ENCODE measurements at regions not wholly inside any gene's neighbourhood (a gene's known extent, or its start where the extent isn't known, plus 50 kb on each side); places are given as distances from the start of the nearest gene placed in this dataset.
"Not testable (repeated sequence)": the region's sequence is repeated elsewhere in the genome, so short reads cannot be mapped to it uniquely, and the experiment has no call there.

- DNase-seq (ENCODE audit: low read depth, low spot score): not testable (repeated sequence)
Measured at GRCh38 chr12:131268123-131268522, 314.4 kb downstream of the ADGRD1 start.

GRCh38 chr12:131268571-131268970 lies 314.9 kb downstream of the ADGRD1 start:
- not testable (repeated sequence) for DNase-seq (ENCODE audit: low read depth, low spot score); H3K27ac ChIP-seq

More at GRCh38 chr12:131268123-131268522, 314.4 kb downstream of the ADGRD1 start:
- H3K27ac ChIP-seq: not testable (repeated sequence)

DNA sequence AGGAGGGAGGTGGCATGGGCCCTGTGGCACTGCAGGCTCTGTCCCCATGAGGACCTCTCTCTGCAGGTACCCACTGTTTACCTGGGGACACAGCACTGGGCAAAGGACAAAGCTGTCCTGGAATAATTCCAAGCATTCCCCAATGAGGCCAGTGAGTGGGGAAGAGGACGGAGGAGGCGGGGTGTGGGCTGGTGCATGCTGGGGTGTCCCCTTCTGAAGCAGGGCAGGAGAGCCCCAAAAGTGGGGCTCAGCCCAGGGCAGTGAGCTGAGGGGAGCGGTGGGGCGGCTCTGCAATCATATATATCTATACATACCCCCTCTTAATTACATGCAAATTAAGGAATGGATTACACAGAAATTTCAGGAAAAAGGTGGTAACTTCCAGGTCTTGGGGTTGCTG lies 315.8 kb downstream of the ADGRD1 start:
- no peak overlapping the region for H3K27ac ChIP-seq
- no peak for DNase-seq (ENCODE audit: low read depth, low spot score)

- not testable (repeated sequence) for H3K27ac ChIP-seq; DNase-seq (ENCODE audit: low read depth, low spot score)
Measured at GRCh38 chr12:131269977-131270376, 316.3 kb downstream of the ADGRD1 start.

DNA sequence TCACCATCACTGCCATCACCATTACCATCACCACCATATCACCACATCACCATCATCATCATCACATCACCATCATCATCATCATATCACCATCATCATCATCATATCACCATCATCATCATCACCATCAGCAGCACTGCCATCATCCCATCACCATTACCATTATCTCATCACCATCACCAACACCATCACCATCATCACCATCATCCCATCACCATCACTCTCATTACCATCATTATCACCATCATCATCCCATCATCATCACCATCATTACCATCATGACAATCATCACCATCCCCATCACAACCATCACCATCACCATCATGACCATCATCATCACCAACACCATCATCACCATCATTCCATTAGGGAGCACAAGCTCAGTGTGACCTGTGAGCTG lies 318.0 kb downstream of the ADGRD1 start:
- no peak overlapping the region for H3K27ac ChIP-seq
- DNase-seq (ENCODE audit: low read depth, low spot score): no peak

DNA sequence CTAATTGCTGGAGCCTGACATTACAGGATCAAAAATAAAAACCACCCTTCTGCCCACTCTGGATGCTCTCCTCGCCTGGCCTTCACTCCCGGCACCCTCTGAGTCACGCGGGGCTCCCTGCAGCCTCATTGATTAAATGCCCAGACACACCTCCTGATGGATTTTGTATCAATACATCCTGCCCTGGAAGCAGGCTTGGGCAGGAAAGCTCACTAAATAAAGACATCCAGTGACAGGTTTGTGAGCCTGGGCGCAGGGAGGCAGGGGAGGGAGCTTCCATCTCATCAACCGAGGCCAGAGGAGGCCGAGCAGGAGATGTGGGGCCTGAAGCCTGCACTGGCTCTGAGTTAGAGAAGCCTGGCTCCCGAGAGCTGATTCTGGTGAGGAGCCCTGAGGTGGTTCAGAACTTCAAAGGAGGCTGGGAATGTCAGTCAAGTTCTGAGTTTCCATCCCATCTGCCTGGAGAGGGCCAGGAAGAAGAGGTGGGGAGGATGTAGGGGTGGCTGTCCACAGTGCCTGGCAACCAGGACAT lies 318.6 kb downstream of the ADGRD1 start:
- DNase-seq (ENCODE audit: low read depth, low spot score); H3K27ac ChIP-seq: not testable (repeated sequence)

- no peak overlapping the region for H3K27ac ChIP-seq
- no peak for DNase-seq (ENCODE audit: low read depth, low spot score)
Measured at GRCh38 chr12:131273291-131273845, 319.7 kb downstream of the ADGRD1 start.

- H3K27ac ChIP-seq: no peak overlapping the region
- no peak for DNase-seq (ENCODE audit: low read depth, low spot score)
Measured at GRCh38 chr12:131274061-131274460, 320.4 kb downstream of the ADGRD1 start.

DNA sequence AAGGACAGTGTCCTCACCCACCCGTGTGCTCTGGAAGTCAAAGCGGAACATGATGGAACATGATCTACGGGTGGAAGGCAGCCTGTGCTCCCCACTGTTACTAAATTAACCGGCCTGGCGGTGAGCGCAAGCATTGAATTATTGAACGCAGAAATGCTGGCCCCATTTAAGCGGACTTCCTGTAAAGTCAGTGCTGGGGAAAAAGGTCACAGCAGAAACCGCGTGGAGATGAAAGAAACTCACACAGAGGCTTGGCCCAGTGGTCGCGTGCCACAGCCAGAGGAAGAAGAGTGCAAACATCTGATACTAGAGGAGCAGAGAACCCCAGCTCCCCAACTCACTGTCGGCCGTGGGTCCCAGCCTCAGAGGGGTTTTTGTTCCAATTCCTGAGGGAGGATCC lies 321.2 kb downstream of the ADGRD1 start:
- DNase-seq (ENCODE audit: low read depth, low spot score): no peak
- H3K27ac ChIP-seq: no peak overlapping the region

DNA sequence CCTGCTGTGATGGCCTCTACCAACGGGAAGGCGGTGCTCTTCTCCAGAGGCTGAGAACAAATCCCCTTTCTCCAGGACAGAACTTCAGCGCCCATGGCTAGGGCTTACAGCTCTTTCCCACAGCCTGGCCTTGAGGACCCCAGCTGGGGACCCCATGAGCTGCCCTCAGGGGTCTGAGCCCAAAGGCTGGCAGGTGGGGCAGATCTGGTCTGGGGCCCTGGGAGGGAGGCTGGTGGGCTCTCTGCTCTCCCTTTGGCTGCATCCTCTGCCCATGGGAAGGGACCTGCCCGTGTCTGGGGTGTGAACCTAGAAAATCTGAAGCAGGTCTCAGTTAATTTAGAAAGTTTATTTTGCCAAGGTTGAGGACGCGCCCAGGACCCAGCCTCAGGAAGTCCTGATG lies 322.1 kb downstream of the ADGRD1 start:
- no peak overlapping the region for H3K27ac ChIP-seq
- DNase-seq (ENCODE audit: low read depth, low spot score): no peak

DNA sequence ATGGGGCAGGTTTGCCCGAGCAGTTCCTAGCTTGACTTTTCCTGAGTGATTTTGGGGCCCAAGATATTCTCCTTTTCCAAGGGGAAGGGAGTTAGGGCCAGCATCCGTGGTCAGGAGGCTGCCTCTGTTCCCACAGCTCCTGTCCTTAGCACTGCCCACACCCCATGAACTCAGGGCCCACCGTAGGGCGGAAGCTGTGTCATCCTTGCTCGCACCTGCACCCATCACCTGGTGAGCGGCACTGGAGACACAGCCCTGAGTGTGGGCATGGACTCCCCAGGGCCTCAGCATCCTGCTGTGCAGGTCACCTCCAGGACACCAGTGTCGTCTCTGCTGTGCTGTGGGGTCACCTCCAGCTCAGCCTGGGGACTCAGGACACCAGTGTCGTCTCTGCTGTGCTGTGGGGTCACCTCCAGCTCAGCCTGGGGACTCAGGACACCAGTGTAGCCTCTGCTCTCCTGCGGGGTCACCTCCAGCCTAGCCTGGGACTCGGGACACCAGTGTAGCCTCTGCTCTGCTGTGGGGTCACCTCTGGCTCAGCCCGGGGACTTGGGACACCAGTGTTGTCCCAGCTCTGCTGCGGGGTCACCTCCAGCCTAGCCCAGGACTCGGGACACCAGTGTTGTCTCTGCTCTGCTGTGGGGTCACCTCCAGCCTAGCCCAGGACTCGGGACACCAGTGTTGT lies 322.9 kb downstream of the ADGRD1 start:
- no peak overlapping the region for H3K27ac ChIP-seq
- no peak for DNase-seq (ENCODE audit: low read depth, low spot score)

DNA sequence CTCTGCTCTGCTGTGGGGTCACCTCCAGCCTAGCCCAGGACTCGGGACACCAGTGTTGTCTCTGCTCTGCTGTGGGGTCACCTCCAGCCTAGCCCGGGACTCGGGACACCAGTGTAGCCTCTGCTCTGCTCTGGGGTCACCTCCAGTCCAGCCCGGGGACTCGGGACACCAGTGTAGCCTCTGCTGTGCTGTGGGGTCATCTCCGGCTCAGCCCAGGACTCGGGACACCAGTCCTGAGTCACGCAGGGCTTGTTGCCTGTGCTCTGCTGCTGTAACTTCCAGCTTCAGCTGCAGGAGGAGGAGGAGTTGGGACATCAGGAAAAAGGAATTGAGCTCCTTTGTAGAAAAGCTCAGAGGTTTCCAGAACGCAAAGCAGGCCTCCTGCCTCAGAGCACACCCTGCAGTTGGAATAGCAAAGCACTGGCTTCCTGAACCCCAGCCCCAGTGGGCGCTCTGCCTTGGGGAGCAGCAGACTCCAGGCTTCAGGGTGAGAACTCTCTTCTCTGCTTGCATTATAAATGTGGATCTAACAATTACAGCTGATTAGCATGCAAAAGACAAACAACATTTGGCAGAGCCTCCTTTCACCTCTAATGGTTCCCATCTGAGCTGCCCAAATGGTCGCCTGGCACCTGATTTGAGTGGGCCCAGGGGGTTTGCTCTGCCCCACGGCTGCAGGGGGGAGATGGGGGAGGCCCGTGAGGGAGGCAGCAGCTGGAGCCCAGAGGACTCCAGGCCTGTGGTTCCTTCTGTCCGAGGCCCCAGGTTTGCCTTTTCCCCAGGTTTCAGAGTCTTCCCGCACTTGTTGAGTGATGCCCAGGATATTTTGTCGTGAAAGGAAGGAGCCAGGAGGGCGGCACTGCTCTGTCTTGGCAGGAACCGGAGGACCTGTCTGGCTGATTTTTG lies 323.7 kb downstream of the ADGRD1 start:
- not testable (repeated sequence) for H3K27ac ChIP-seq; DNase-seq (ENCODE audit: low read depth, low spot score)

DNA sequence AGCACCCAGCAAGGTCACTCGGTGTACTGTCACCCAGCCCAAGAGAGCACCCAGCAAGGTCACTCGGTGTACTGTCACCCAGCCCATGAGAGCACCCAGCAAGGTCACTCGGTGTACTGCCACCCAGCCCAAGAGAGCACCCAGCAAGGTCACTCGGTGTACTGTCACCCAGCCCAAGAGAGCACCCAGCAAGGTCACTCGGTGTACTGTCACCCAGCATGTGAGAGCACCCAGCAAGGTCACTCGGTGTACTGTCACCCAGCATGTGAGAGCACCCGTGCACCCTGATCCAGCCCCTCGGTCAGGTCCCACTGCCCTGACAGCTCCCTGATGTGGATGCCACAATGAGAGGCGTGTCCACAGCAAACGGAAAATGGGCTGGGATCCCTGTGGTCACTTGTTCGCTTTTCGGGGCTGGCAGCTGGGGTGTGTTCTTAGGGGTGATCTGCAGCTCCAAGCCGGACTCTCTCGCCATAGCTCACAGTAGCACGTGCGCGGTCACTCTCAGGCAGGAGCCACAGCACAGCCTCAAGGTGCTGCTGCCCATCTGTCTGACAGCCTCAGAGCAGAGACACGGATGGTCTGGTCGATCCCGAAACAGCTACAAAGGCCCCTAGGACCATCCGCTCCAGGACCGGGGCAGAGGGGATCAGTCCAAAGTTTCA lies 324.9 kb downstream of the ADGRD1 start:
- H3K27ac ChIP-seq; DNase-seq (ENCODE audit: low read depth, low spot score): not testable (repeated sequence)

DNA sequence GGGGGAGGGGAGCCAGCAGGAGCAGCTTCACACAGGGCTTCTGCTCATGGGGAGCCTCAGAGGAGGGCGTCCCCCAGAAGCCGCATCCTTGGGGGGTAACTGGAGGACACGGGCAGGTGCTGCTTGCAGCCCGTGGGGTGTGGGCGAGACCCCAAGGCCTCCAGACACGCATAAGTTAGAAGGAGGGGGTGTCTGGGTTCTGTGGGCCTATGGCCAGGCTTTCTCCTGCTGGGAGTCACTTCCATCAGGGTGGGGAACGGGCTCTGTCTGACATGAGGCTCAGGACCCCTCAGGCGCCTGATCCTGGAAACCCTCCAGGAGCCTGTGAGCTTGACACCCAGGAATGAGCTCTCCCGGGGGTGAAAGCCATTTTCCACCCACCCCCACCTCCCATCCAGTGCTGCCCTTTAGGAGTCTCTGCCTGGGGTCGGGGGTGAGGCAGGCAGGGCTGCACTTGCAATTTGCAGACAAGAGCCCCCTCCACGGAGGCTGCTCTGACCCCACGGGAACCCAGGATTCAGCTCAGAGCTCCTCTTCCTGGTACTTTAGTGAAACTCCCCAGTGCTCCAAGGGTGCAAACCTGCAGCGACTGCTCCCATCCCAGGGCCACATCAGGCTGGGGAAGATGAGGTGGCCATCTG lies 325.7 kb downstream of the ADGRD1 start:
- DNase-seq (ENCODE audit: low read depth, low spot score): no peak
- no peak overlapping the region for H3K27ac ChIP-seq

DNA sequence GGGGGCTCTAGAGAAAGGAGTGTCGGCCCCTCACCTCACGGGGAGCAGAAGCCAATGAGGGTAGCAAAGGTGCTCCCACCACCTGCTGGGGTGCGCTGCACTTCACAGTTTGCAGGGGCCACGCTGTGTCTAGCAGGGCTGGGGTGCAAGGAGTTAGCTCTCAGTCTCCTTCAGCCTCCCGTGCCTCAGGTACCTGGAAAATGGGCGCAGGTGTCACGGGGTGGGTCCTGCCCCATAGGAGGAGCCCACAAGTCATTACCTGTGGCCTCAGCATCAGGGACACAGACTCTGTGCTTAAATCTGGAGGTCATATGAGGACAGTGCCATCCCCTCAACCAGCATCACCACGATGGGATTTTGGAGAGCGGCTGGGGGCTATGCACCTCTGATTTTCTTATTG lies 326.7 kb downstream of the ADGRD1 start:
- no peak overlapping the region for H3K27ac ChIP-seq
- no peak for DNase-seq (ENCODE audit: low read depth, low spot score)

- no peak for DNase-seq (ENCODE audit: low read depth, low spot score)
- no peak overlapping the region for H3K27ac ChIP-seq
Measured at GRCh38 chr12:131281016-131281415, 327.3 kb downstream of the ADGRD1 start.

GRCh38 chr12:131282292-131283080 lies 328.8 kb downstream of the ADGRD1 start:
- no peak for DNase-seq (ENCODE audit: low read depth, low spot score)
- H3K27ac ChIP-seq: no peak overlapping the region

- DNase-seq (ENCODE audit: low read depth, low spot score): no peak
- H3K27ac ChIP-seq: no peak overlapping the region
Measured at GRCh38 chr12:131283191-131283861, 329.6 kb downstream of the ADGRD1 start.

Measured in epithelial cell of prostate (primary cell).